Uterus (tissue), 2 donors: ENCODE measurements at regions not wholly inside any gene's neighbourhood (a gene's known extent, or its start where the extent isn't known, plus 50 kb on each side); places are given as distances from the start of the nearest gene placed in this dataset.

Experiments used
- CTCF ChIP-seq, 4 experiments: fragments of 200-600 bp in 2 of 4; fragments of 450-650 bp in 2 of 4; sonication (generic) in 2 of 4; IDR thresholded peaks; one replicate each; pipeline ENCODE4 v1.5.1; 2016 to 2019; ENCODE audit warnings: antibody characterized with exemption in 4 of 4, mild to moderate bottlenecking in 2 of 4, moderate library complexity in 1 of 4
- POLR2A ChIP-seq, 2 donors: fragments of 450-650 bp; IDR thresholded peaks; one replicate each; pipeline ENCODE4 v1.6.1; 2016; ENCODE audit warnings: antibody characterized with exemption in 2 of 2, mild to moderate bottlenecking in 1 of 2, moderate library complexity in 1 of 2

- TF ChIP-seq POLR2A (IDR thresholded peaks at IDR 0.05) (no peak), CTCF (IDR thresholded peaks at IDR 0.05) (no peak)
Measured at GRCh38 chr12:58067610-58068387, 126.4 kb downstream of the ATP23 start.
